OCI-LY1 (cell line): ENCODE measurements at regions not wholly inside any gene's neighbourhood (a gene's known extent, or its start where the extent isn't known, plus 50 kb on each side); places are given as distances from the start of the nearest gene placed in this dataset.

Experiments
- H2AFZ ChIP-seq: fragments of 200-600 bp; sonication (generic), shearing (Covaris generic); 2 replicates; pipeline ENCODE4 v1.6.0; 2014; ENCODE audit warnings: antibody characterized with exemption, mild to moderate bottlenecking, low read length
- H3F3A ChIP-seq: fragments of 200-600 bp; sonication (generic), shearing (Covaris generic); 2 replicates; pipeline ENCODE4 v1.6.0; 2014; ENCODE audit warnings: mild to moderate bottlenecking, antibody characterized with exemption, low read length, moderate library complexity; ENCODE audit not compliant: insufficient read depth
- H3K27ac ChIP-seq: fragments of 200-600 bp; sonication (generic); 2 replicates; pipeline ENCODE4 v1.5.1; 2014; ENCODE audit warnings: low read length, mixed run types, mild to moderate bottlenecking, low read depth; ENCODE audit not compliant: poor library complexity, severe bottlenecking
- H3K27me3 ChIP-seq: fragments of 200-600 bp; sonication (generic); 2 replicates; pipeline ENCODE4 v1.6.0; 2014; ENCODE audit warnings: antibody characterized with exemption, mild to moderate bottlenecking, low read length, moderate library complexity; ENCODE audit not compliant: insufficient read depth
- H3K36me3 ChIP-seq: fragments of 200-600 bp; sonication (generic); 2 replicates; pipeline ENCODE4 v1.6.1; 2014; ENCODE audit warnings: mild to moderate bottlenecking, antibody characterized with exemption, low read length, moderate library complexity, mixed read lengths; ENCODE audit not compliant: insufficient read depth
- H3K4me1 ChIP-seq: fragments of 200-600 bp; sonication (generic); 2 replicates; pipeline ENCODE4 v1.5.1; 2014; ENCODE audit warnings: mild to moderate bottlenecking, low read length, moderate library complexity; ENCODE audit not compliant: insufficient read depth, severe bottlenecking
- H3K4me2 ChIP-seq: fragments of 200-600 bp; sonication (generic), shearing (Covaris generic); 2 replicates; pipeline ENCODE4 v1.6.1; 2014; ENCODE audit warnings: low read length
- H3K4me3 ChIP-seq: fragments of 200-600 bp; sonication (generic); 2 replicates; pipeline ENCODE4 v1.5.1; 2014; ENCODE audit warnings: low read length, low read depth, mild to moderate bottlenecking, mixed read lengths; ENCODE audit not compliant: poor library complexity, severe bottlenecking
- H3K79me2 ChIP-seq: fragments of 200-600 bp; shearing (Covaris generic); 2 replicates; pipeline ENCODE4 v1.6.1; 2016; ENCODE audit warnings: mixed run types, low read length, mixed read lengths; ENCODE audit not compliant: insufficient read depth
- H3K9ac ChIP-seq: fragments of 200-600 bp; sonication (generic), shearing (Covaris generic); 2 replicates; pipeline ENCODE4 v1.6.1; 2014; ENCODE audit warnings: mild to moderate bottlenecking, low read length, mixed read lengths
- H3K9me2 ChIP-seq: fragments of 200-600 bp; sonication (generic), shearing (Covaris generic); 2 replicates; pipeline ENCODE4 v1.6.1; 2014; ENCODE audit warnings: low read depth, mild to moderate bottlenecking, low read length, mixed read lengths
- H3K9me3 ChIP-seq: fragments of 200-600 bp; shearing (Covaris generic); 2 replicates; pipeline ENCODE4 v1.6.1; 2014; ENCODE audit warnings: low read length, mixed read lengths
- H4K20me1 ChIP-seq: fragments of 200-600 bp; sonication (generic), shearing (Covaris generic); 2 replicates; pipeline ENCODE4 v1.6.0; 2016; ENCODE audit warnings: mild to moderate bottlenecking, low read length; ENCODE audit not compliant: insufficient read depth
- CTCF ChIP-seq: fragments of 200-600 bp; sonication (generic), shearing (Covaris generic); IDR thresholded peaks from 2 replicates; pipeline ENCODE4 v1.5.1; 2017; ENCODE audit warnings: mild to moderate bottlenecking, antibody characterized with exemption, low read length, moderate library complexity, mixed read lengths
- EZH2 ChIP-seq: fragments of 200-600 bp; sonication (generic), shearing (Covaris generic); IDR thresholded peaks from 2 replicates; pipeline ENCODE4 v1.8.0; 2017; ENCODE audit warnings: borderline replicate concordance, mixed run types, mild to moderate bottlenecking, antibody characterized with exemption, low read length, moderate library complexity, mixed read lengths

DNA sequence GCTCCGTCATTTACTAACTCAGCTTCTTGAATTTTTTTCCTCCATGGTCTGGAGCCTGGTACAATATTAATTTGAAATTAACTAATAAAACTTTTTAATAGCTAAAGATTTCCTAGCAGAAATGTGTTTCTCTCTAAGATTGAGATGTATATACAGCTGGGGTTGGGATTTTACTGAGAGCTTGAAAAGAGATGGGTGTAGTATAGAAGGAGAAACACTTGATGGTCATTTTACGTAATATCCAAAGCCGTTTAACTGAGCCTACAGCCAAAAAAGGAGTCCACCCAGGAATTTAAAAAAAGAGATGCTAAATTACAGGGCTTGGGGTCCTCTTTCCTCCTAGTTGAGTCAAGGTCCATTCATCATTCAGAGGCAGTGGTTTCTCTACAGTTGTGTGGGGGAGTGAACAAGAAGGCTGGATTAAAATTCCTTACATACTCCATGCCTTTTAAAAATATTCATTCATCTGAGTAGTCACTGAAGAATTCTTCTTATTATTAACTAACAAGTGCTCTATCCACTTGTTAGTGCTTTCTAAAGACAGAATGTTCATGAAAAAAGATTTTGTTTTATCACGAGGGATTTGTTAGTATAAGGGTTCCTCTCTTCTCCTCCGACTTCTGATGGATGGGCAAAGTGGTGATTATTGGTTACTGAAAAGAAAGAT lies 255.3 kb upstream of the IL12A start:
- H3K79me2 ChIP-seq: no peaks in the 10 kb centered on the region
- no peak overlapping the region for H3K9ac ChIP-seq
- H3K27me3 ChIP-seq: no peaks in the 10 kb centered on the region
- no peak overlapping the region for H3K4me3 ChIP-seq
- H3K4me1 ChIP-seq: no peaks in the 10 kb centered on the region
- H3K36me3 ChIP-seq: no peaks in the 10 kb centered on the region
- H4K20me1 ChIP-seq: no peaks in the 10 kb centered on the region
- H3K4me2 ChIP-seq: no peak overlapping the region
- TF ChIP-seq EZH2 (no peak), CTCF (no peak)
- no peaks in the 10 kb centered on the region for H3K9me3 ChIP-seq
- H3K27ac ChIP-seq: no peak overlapping the region
- no peaks in the 10 kb centered on the region for H3F3A ChIP-seq
- no peaks in the 10 kb centered on the region for H3K9me2 ChIP-seq
- H2AFZ ChIP-seq: no peak overlapping the region

- H3K4me2 ChIP-seq: no peak overlapping the region
- H3K4me3 ChIP-seq: no peak overlapping the region
- no peaks in the 10 kb centered on the region for H3K36me3 ChIP-seq
- no peaks in the 10 kb centered on the region for H3K79me2 ChIP-seq
- H3F3A ChIP-seq: no peaks in the 10 kb centered on the region
- TF ChIP-seq CTCF (no peak), EZH2 (no peak)
- no peaks in the 10 kb centered on the region for H3K27me3 ChIP-seq
- H3K27ac ChIP-seq: no peak overlapping the region
- no peaks in the 10 kb centered on the region for H4K20me1 ChIP-seq
- H3K4me1 ChIP-seq: no peaks in the 10 kb centered on the region
- H3K9me3 ChIP-seq: no peaks in the 10 kb centered on the region
- H3K9me2 ChIP-seq: no peaks in the 10 kb centered on the region
- H3K9ac ChIP-seq: no peak overlapping the region
- H2AFZ ChIP-seq: no peak overlapping the region
Observed at GRCh38 chr3:159734681-159735080, 254.0 kb upstream of the IL12A start.

GRCh38 chr3:159739166-159739565 lies 249.5 kb upstream of the IL12A start:
- H2AFZ ChIP-seq: no peak overlapping the region
- no peaks in the 10 kb centered on the region for H3K9me3 ChIP-seq
- H3K79me2 ChIP-seq: no peaks in the 10 kb centered on the region
- H3K27ac ChIP-seq: no peak overlapping the region
- H3K27me3 ChIP-seq: no peaks in the 10 kb centered on the region
- no peaks in the 10 kb centered on the region for H4K20me1 ChIP-seq
- TF ChIP-seq EZH2 (no peak), CTCF (no peak)
- no peak overlapping the region for H3K4me2 ChIP-seq
- no peaks in the 10 kb centered on the region for H3K4me1 ChIP-seq
- H3K4me3 ChIP-seq: no peak overlapping the region
- no peaks in the 10 kb centered on the region for H3K9me2 ChIP-seq
- no peaks in the 10 kb centered on the region for H3K36me3 ChIP-seq
- no peak overlapping the region for H3K9ac ChIP-seq
- H3F3A ChIP-seq: no peaks in the 10 kb centered on the region
